Stomach (tissue), 4 donors: ENCODE measurements at regions not wholly inside any gene's neighbourhood (a gene's known extent, or its start where the extent isn't known, plus 50 kb on each side); places are given as distances from the start of the nearest gene placed in this dataset.

Experiments used
- POLR2AphosphoS5 ChIP-seq, 3 donors: sonication (generic); formaldehyde crosslinking; IDR thresholded peaks; one replicate each; pipeline ENCODE4 v1.6.1; 2016; ENCODE audit warnings: antibody characterized with exemption in 3 of 3
- TF ChIP-seq, protein P1 (sequence below), 7 experiments: fragments of 450-650 bp in 4 of 7; fragments of 200-600 bp in 3 of 7; sonication (generic) in 3 of 7; IDR thresholded peaks; one replicate each; pipeline ENCODE4 v1.5.1; 2016 to 2019; ENCODE audit warnings: antibody characterized with exemption in 7 of 7, control low read depth in 2 of 7, mild to moderate bottlenecking in 1 of 7

DNA sequence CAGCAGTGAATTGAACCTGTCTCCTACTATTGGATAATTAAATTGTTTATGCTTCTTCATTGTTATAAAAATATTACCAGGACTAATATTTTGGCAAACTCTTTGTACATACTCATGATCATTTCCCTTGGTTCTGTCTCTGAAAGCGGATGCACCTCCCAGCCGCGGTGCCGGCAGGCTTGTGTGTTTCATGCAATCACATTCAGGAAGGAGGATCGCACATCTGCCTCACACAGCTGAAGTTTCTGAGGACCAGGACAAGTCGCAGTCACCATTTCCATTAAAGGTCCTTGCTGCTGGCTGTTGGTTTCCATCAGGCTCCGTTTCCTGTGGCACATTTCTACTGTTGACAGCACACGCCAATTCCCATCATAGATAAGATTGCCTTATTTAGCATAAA, 117.8 kb upstream of the SHH start:
- TF ChIP-seq, protein P1, sequence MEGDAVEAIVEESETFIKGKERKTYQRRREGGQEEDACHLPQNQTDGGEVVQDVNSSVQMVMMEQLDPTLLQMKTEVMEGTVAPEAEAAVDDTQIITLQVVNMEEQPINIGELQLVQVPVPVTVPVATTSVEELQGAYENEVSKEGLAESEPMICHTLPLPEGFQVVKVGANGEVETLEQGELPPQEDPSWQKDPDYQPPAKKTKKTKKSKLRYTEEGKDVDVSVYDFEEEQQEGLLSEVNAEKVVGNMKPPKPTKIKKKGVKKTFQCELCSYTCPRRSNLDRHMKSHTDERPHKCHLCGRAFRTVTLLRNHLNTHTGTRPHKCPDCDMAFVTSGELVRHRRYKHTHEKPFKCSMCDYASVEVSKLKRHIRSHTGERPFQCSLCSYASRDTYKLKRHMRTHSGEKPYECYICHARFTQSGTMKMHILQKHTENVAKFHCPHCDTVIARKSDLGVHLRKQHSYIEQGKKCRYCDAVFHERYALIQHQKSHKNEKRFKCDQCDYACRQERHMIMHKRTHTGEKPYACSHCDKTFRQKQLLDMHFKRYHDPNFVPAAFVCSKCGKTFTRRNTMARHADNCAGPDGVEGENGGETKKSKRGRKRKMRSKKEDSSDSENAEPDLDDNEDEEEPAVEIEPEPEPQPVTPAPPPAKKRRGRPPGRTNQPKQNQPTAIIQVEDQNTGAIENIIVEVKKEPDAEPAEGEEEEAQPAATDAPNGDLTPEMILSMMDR (IDR thresholded peaks at IDR 0.05) = no peak
- no peak for TF ChIP-seq POLR2AphosphoS5 (IDR thresholded peaks at IDR 0.05)
